ENCODE measurements at regions not wholly inside any gene's neighbourhood (a gene's known extent, or its start where the extent isn't known, plus 50 kb on each side); places are given as distances from the start of the nearest gene placed in this dataset.

GRCh38 chr12:77392467-77393088, 327.2 kb upstream of the E2F7 start:
- intact Hi-C loops (cut with micrococcal nuclease): no loop called here
- dilution Hi-C loops (cut with MboI; ENCODE audit: extremely low pct_ligation_motif_present, low sequenced_read_pairs): no loop called here
- Histone ChIP-seq H3K4me2 (ENCODE audit: insufficient read depth, low read length) (no peak overlapping the region), H3K9me3 (replicated peaks; ENCODE audit: control insufficient read depth, insufficient read depth, low read length) (no peaks in the 10 kb centered on the region), H3K9ac (replicated peaks; ENCODE audit: extremely low read depth, insufficient read depth, low read length) (no peak overlapping the region), H2AFZ (ENCODE audit: low read depth, low read length) (no peak overlapping the region), H3K36me3 (ENCODE audit: control insufficient read depth in 2 of 2, extremely low read depth in 1 of 2, insufficient read depth in 2 of 2, low read length in 2 of 2) (no peaks in the 10 kb centered on the region), H3K4me1 (ENCODE audit: control insufficient read depth, extremely low read depth, insufficient read depth, low read length) (no peaks in the 10 kb centered on the region), H3K9me1 (replicated peaks; ENCODE audit: control insufficient read depth, extremely low read depth, insufficient read depth, low read length) (no peaks in the 10 kb centered on the region), H3K79me2 (ENCODE audit: control insufficient read depth, insufficient read depth, low read length) (no peaks in the 10 kb centered on the region), H3K4me3 (replicated peaks in 1 of 3; ENCODE audit: insufficient read depth in 1 of 3, low read depth in 1 of 3, low read length in 3 of 3) (no peak overlapping the region), H3K27ac (ENCODE audit: insufficient read depth, low read depth, low read length) (no peak overlapping the region), H3K27me3 (ENCODE audit: control insufficient read depth in 2 of 2, insufficient read depth in 2 of 2, low read length in 2 of 2) (no peaks in the 10 kb centered on the region), H4K20me1 (replicated peaks; ENCODE audit: control insufficient read depth, extremely low read depth, insufficient read depth, low read length) (no peaks in the 10 kb centered on the region)
- BruUV-seq (replicated peaks): no TSS peak
- POLR2A ChIA-PET: no interaction called here
- CTCF ChIA-PET: interaction anchor here (1.1 to 1.4 kb wide), 2 partner anchors 10 to 21 kb away, joined by 3 read pairs; no protein-coding TSS in a partner anchor
- DNase-seq (ENCODE audit: low read depth, low spot score) (no peak), FAIRE-seq (no peak)
- no peak for TF ChIP-seq CTCF (IDR thresholded peaks at IDR 0.05; ENCODE audit: extremely low read depth in 1 of 2, insufficient read depth in 1 of 2, low read depth in 1 of 2, low read length in 2 of 2)
- TF ChIP-seq GATA2 (IDR thresholded peaks at IDR 0.05; ENCODE audit: insufficient read depth, insufficient read length, low read depth, low read length): no peak
- TF ChIP-seq POLR2AphosphoS5 (IDR thresholded peaks at IDR 0.05; ENCODE audit: insufficient read depth, low read depth, low read length): no peak
- TF ChIP-seq POLR2A (IDR thresholded peaks at IDR 0.05; ENCODE audit: low read depth, low read length): no peak
- TF ChIP-seq MAX (IDR thresholded peaks at IDR 0.05; ENCODE audit: insufficient read depth, insufficient read length): no peak
- TF ChIP-seq MYC (IDR thresholded peaks at IDR 0.05; ENCODE audit: low read depth, low read length): no peak
- no peak for TF ChIP-seq JUN (IDR thresholded peaks at IDR 0.05; ENCODE audit: borderline replicate concordance, insufficient read depth, insufficient read length, low read depth)
- no peak for TF ChIP-seq EZH2 (IDR thresholded peaks at IDR 0.05; ENCODE audit: borderline replicate concordance, low read depth, low read length, severe bottlenecking)
- TF ChIP-seq FOS (IDR thresholded peaks at IDR 0.05; ENCODE audit: borderline replicate concordance, insufficient read depth, low read length): no peak

Data from endothelial cell of umbilical vein (primary cell).